ENCODE measurements at regions not wholly inside any gene's neighbourhood (a gene's known extent, or its start where the extent isn't known, plus 50 kb on each side); places are given as distances from the start of the nearest gene placed in this dataset.

DNA sequence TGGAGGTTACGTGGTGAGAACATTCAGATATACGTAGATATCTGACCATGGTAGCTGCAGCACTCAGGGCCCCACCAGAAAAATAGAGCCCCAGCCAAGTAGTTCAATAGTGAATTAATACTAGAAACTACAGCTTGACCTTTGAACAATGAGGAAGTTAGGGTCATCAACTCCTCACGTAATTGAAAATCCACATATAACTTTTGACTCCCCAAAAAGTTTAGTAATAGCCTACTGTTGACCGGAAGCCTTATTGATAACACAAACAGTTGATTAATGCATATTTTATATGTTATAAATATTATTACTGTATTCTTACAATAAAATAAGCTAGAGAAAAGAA is 117.9 kb downstream of the SNX5 start:
- no peak overlapping the region for H3K4me2 ChIP-seq (ENCODE audit: insufficient read depth, low read length)
- H4K20me1 ChIP-seq (ENCODE audit: insufficient read depth, low read length) = no peaks in the 10 kb centered on the region
- H3K9ac ChIP-seq (ENCODE audit: low read depth, low read length) = no peak overlapping the region
- no peak overlapping the region for H3K4me3 ChIP-seq (ENCODE audit: low read depth in 1 of 2, low read length in 2 of 2)
- no peaks in the 10 kb centered on the region for H3K9me3 ChIP-seq (ENCODE audit: insufficient read depth, low read length, severe bottlenecking)
- H3K79me2 ChIP-seq (ENCODE audit: insufficient read depth, low read length) = no peaks in the 10 kb centered on the region
- H2AFZ ChIP-seq (ENCODE audit: low read depth, low read length) = no peak overlapping the region
- H3K27ac ChIP-seq (ENCODE audit: low read length) = no peak overlapping the region
- no peaks in the 10 kb centered on the region for H3K4me1 ChIP-seq (ENCODE audit: insufficient read depth, low read length)
- ATAC-seq (ENCODE audit: insufficient read depth, low read depth) = no peak
- H3K36me3 ChIP-seq (ENCODE audit: insufficient read depth, low read length) = no peaks in the 10 kb centered on the region
- DNase-seq = no peak
- H3K27me3 ChIP-seq (ENCODE audit: insufficient read depth, low read length, poor library complexity) = no peaks in the 10 kb centered on the region
- TF ChIP-seq EZH2 (IDR thresholded peaks at IDR 0.05; ENCODE audit: borderline replicate concordance, low read depth, low read length, severe bottlenecking) = no peak
- TF ChIP-seq, protein P1, sequence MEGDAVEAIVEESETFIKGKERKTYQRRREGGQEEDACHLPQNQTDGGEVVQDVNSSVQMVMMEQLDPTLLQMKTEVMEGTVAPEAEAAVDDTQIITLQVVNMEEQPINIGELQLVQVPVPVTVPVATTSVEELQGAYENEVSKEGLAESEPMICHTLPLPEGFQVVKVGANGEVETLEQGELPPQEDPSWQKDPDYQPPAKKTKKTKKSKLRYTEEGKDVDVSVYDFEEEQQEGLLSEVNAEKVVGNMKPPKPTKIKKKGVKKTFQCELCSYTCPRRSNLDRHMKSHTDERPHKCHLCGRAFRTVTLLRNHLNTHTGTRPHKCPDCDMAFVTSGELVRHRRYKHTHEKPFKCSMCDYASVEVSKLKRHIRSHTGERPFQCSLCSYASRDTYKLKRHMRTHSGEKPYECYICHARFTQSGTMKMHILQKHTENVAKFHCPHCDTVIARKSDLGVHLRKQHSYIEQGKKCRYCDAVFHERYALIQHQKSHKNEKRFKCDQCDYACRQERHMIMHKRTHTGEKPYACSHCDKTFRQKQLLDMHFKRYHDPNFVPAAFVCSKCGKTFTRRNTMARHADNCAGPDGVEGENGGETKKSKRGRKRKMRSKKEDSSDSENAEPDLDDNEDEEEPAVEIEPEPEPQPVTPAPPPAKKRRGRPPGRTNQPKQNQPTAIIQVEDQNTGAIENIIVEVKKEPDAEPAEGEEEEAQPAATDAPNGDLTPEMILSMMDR (IDR thresholded peaks at IDR 0.05; ENCODE audit: borderline replicate concordance, extremely low read depth, low read length, poor library complexity, severe bottlenecking) = no peak

DNA sequence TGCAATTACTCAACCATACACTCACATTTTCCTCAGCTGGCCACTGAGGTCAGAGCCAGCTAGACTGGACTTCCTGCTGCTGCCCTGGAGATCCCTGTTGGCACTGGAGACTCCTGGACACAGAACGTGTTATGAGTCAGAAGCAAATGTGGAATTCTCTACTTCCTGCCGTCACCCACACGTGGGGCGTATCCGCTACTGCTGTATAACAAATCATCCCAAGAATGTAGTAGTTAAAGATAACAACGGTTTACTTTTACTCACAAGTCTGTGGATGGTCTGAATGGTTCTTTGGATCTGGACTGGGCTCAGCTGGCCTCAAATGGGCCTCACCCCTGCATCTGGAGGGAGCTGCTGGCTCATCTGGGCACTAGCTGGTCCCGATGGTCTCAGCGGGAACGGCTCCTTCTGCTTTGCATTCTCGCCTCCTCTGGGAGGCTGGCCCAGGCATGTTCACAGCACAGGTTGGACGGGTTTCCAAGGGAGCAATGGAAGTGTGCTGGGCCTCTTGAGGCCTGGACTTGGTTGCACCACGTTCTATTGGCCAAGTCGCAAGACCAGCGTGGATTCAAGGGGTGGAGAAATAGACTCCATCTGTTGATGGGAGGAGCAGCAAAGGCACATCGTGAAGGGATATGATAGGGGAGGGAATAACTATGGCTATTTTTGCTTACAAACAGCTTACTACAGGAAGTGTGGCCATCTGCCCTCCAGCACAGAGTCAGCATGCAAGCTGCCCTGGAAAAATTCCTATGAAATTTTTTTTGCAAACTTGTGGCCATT is 118.5 kb downstream of the SNX5 start:
- H3K4me1 ChIP-seq (ENCODE audit: insufficient read depth, low read length) = no peaks in the 10 kb centered on the region
- H3K79me2 ChIP-seq (ENCODE audit: insufficient read depth, low read length) = no peaks in the 10 kb centered on the region
- no peak overlapping the region for H3K27ac ChIP-seq (ENCODE audit: low read length)
- no peak overlapping the region for H2AFZ ChIP-seq (ENCODE audit: low read depth, low read length)
- TF ChIP-seq, protein P1 (IDR thresholded peaks at IDR 0.05; ENCODE audit: borderline replicate concordance, extremely low read depth, low read length, poor library complexity, severe bottlenecking) = no peak
- no peak for TF ChIP-seq EZH2 (IDR thresholded peaks at IDR 0.05; ENCODE audit: borderline replicate concordance, low read depth, low read length, severe bottlenecking)
- H4K20me1 ChIP-seq (ENCODE audit: insufficient read depth, low read length) = no peaks in the 10 kb centered on the region
- H3K4me2 ChIP-seq (ENCODE audit: insufficient read depth, low read length) = no peak overlapping the region
- no peaks in the 10 kb centered on the region for H3K9me3 ChIP-seq (ENCODE audit: insufficient read depth, low read length, severe bottlenecking)
- ATAC-seq (ENCODE audit: insufficient read depth, low read depth) (no peak), DNase-seq (no peak)
- no peak overlapping the region for H3K9ac ChIP-seq (ENCODE audit: low read depth, low read length)
- H3K36me3 ChIP-seq (ENCODE audit: insufficient read depth, low read length) = no peaks in the 10 kb centered on the region
- no peak overlapping the region for H3K4me3 ChIP-seq (ENCODE audit: low read depth in 1 of 2, low read length in 2 of 2)
- H3K27me3 ChIP-seq (ENCODE audit: insufficient read depth, low read length, poor library complexity) = no peaks in the 10 kb centered on the region

DNA sequence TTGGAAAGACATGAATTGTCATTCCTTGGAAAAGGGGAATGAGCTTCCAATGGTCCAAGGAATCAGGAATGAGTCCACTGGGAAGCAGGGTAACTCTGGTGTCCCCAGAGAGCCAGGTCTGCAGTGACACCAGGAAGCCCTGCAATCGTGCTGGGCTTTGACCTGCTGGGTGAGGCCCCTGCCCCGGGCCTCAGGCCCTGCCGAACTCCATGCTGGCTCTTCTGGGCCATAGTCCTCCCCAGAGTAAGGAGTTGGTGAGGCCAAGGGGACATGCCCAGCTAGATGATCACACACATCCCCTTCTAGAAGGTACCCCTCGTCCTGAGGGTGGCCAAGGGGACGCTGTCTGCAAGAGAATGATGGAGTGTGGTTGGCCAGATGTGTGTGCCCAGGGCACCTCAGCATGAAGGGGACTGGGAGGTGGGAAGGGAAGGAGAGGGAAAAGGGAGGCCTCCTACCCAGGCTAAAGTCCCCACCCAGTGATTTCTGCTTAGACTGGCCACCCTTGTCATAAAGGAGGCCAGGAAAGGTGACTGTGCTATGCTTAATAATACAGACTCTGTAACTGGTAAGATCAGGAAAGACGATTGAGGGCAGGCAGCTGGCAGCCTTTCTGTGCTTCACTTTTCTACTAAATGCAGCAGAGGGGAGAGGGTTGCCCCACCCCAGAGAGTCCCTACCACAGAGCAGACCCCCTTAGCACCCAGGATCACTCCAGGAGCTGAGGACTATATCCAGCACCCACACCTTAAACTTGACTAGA is 119.3 kb downstream of the SNX5 start:
- TF ChIP-seq EZH2 (IDR thresholded peaks at IDR 0.05; ENCODE audit: borderline replicate concordance, low read depth, low read length, severe bottlenecking) = no peak
- TF ChIP-seq, protein P1 (IDR thresholded peaks at IDR 0.05; ENCODE audit: borderline replicate concordance, extremely low read depth, low read length, poor library complexity, severe bottlenecking) = no peak
- no peak for DNase-seq
- Histone ChIP-seq H3K36me3 (ENCODE audit: insufficient read depth, low read length) (no peaks in the 10 kb centered on the region), H2AFZ (ENCODE audit: low read depth, low read length) (no peak overlapping the region), H4K20me1 (ENCODE audit: insufficient read depth, low read length) (no peaks in the 10 kb centered on the region), H3K79me2 (ENCODE audit: insufficient read depth, low read length) (no peaks in the 10 kb centered on the region), H3K9me3 (ENCODE audit: insufficient read depth, low read length, severe bottlenecking) (no peaks in the 10 kb centered on the region), H3K27me3 (ENCODE audit: insufficient read depth, low read length, poor library complexity) (no peaks in the 10 kb centered on the region), H3K9ac (ENCODE audit: low read depth, low read length) (no peak overlapping the region), H3K4me1 (ENCODE audit: insufficient read depth, low read length) (no peaks in the 10 kb centered on the region), H3K4me2 (ENCODE audit: insufficient read depth, low read length) (no peak overlapping the region), H3K27ac (ENCODE audit: low read length) (no peak overlapping the region), H3K4me3 (ENCODE audit: low read depth in 1 of 2, low read length in 2 of 2) (no peak overlapping the region)
- ATAC-seq (ENCODE audit: insufficient read depth, low read depth) = no peak

Data from DND-41 (cell line).